Pancreas (tissue), 10 donors: ENCODE measurements at regions not wholly inside any gene's neighbourhood (a gene's known extent, or its start where the extent isn't known, plus 50 kb on each side); places are given as distances from the start of the nearest gene placed in this dataset.

Experiments used
- ATAC-seq, 4 donors: fragments of 200-7000 bp; cut with Tn5 transposase; one replicate each; pipeline versions ENCODE4 v1.8.0 to v1.9.1; 2020; ENCODE audit warnings: mild to moderate bottlenecking in 4 of 4, moderate library complexity in 4 of 4
- DNase-seq, 6 donors: peaks; one replicate each; pipeline ENCODE4 v3.0.0-alpha.2; 2020
- FAIRE-seq: peaks from 2 replicates; lab custom pipeline; 2012; peaks lifted over from hg19 to GRCh38; lab: Jason Lieb, UNC
- H3K27ac ChIP-seq, 4 donors: fragments of 200-600 bp; sonication (generic); 1 replicate in 3 of 4; 2 replicates in 1 of 4; pipeline versions ENCODE4 v1.5.0 to v1.8.0; 2020
- H3K27me3 ChIP-seq, 4 donors: fragments of 200-600 bp; one replicate each; pipeline ENCODE4 v1.8.0; 2021
- H3K36me3 ChIP-seq, 3 donors: fragments of 200-600 bp; sonication (generic) in 1 of 3; one replicate each; pipeline versions ENCODE4 v1.5.0 to v1.8.0; 2020 to 2021
- H3K4me1 ChIP-seq, 3 donors: fragments of 200-600 bp; one replicate each; pipeline ENCODE4 v1.8.0; 2021
- H3K4me3 ChIP-seq, 4 donors: fragments of 200-600 bp; sonication (generic) in 2 of 4; one replicate each; pipeline versions ENCODE4 v1.5.0 to v1.8.0; 2020 to 2021
- H3K9me3 ChIP-seq, 4 donors: fragments of 200-600 bp; one replicate each; pipeline ENCODE4 v1.8.0; 2021
- WGBS, 2 donors: extraction: QIAGEN DNeasy Blood & Tissue Kit; methylation state at CpG; one replicate each; pipeline ENCODE4 v1.1.7; 2013; 5-methylcytosine and 5-hydroxymethylcytosine counted together
- intact Hi-C, 3 donors: fragments of 100-400 bp; cut with DNase I; formaldehyde crosslinking; loops; one replicate each; pipeline versions ENCODE4 v1.11.1 to v1.14.2; 2022
- TF ChIP-seq, protein P1 (sequence below), 4 donors: fragments of 200-600 bp; sonication (generic) in 3 of 4; IDR thresholded peaks; one replicate each; pipeline versions ENCODE4 v1.5.0 to v1.8.0; 2021; ENCODE audit warnings: antibody characterized with exemption in 4 of 4
- donor health status: healthy with polysubstance abuse.
- donor health status: DM: no; HTN: no; CAD: no; lungs with moderate emphysema.
- donor health status: DM: no; HTN: no; CAD: no.
- donor health status: control.
- donor health status: control.
- donor health status: Bipolar disorder and iron deficiency.
- donor health status: DM: yes; HTN: yes; CAD: no.
- donor health status: DM: no; HTN: no; CAD: no.
- donor health status: DM: no; HTN: no; CAD: no.
- donor health status: DM: yes; HTN: yes; CAD: no.

DNA sequence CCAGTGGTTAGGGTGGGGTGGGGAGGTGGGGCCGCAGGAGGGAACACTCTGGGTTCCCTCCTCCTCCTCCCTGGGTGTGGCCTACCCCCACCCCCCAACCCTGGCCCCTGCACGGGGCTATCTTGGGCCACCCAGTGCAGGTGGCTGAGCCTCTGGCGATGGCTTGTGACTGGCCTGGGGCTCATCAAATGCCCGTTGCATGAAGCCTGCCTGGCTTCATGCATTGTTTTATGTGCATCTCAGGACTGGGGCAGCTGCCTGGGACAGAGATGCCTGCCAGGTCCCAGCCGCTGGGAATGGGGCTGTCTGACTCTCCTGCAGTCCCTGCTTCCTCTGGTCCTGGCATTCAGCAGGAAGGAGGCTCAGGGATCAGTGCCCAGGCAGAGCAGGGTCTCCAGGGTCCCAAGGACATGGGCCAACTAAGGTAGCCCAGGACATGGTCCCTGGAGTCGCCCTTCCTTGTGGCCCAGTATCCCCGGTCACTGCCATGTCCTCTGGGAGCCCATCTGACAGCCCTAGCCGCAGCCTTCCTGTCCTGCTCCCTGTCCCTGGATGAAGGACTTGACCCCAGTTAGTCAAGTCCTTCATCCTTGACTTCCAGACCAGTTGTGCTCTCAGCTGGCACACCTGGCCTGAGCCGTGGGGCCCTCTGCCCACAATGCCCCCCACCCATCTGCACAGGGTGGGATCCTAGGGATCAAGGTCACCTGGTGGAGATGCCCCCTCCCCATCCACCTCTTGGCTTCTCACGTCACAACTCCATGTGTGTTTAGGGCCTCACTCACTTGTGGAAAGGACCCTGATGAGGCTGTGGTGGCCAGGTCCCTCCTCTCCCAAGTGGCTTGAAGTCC lies 112.1 kb upstream of the FGF3 start:
- H3K27ac ChIP-seq: no peak overlapping the region
- TF ChIP-seq, protein P1, sequence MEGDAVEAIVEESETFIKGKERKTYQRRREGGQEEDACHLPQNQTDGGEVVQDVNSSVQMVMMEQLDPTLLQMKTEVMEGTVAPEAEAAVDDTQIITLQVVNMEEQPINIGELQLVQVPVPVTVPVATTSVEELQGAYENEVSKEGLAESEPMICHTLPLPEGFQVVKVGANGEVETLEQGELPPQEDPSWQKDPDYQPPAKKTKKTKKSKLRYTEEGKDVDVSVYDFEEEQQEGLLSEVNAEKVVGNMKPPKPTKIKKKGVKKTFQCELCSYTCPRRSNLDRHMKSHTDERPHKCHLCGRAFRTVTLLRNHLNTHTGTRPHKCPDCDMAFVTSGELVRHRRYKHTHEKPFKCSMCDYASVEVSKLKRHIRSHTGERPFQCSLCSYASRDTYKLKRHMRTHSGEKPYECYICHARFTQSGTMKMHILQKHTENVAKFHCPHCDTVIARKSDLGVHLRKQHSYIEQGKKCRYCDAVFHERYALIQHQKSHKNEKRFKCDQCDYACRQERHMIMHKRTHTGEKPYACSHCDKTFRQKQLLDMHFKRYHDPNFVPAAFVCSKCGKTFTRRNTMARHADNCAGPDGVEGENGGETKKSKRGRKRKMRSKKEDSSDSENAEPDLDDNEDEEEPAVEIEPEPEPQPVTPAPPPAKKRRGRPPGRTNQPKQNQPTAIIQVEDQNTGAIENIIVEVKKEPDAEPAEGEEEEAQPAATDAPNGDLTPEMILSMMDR (IDR thresholded peaks at IDR 0.05): no peak
- no peaks in the 10 kb centered on the region for H3K4me1 ChIP-seq
- no peaks in the 10 kb centered on the region for H3K9me3 ChIP-seq
- no peaks in the 10 kb centered on the region for H3K27me3 ChIP-seq
- H3K4me3 ChIP-seq: no peak overlapping the region
- intact Hi-C loops: no loop called here
- 58 to 67% methylated on average over 10 of the region's 10 CpGs for WGBS, 2 donors
- ATAC-seq (no peak), DNase-seq (peak in 1 of 6 donors; percentile 42), FAIRE-seq (no peak)
- H3K36me3 ChIP-seq: no peaks in the 10 kb centered on the region

DNA sequence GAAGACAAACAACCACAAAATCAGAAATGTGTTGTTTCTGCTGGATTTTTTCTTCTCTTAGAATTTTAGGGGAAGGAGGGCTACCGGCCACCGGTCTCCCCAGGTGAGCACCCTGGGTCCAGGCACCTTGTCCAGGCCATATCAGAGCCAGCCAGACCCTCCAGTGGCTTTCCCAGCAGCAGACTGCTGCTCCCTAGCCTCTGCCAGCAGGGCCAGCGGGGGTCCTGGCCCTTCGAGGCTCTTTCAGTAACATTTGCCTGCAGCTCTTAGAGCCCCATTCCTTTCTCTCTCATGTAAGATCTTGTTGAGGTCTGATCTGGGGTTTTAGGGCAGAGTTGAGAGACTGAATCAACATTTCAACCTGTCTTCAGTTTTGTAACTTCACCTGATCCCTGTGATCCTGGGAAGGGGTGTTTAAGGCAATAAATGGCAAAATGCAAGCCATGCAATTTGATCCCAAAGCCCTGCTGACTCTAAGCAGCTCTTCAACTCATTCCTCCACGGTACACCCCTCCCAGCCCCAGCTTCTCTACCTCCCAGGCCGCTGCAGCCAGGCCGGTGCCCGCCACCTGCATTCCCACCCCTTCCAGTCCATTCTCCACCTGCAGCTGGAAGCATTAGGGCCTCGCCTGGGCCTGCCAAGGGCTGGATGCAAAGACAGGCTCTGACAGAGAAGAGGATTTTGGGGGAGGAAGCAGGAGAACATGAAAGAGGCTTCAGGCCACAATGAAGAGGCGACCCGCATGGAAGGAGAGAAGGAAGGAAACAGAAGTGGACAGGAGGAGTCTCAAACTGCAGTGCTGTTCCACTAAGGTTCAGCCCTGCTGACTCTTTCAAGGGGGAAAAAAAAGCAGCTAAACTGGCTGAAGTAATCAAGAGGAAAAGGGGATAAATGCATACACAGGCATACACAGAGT lies 113.0 kb upstream of the FGF3 start:
- whole genome bisulfite sequencing, 2 donors: 74 to 76% methylated on average over 11 of the region's 11 CpGs
- FAIRE-seq: no peak

DNA sequence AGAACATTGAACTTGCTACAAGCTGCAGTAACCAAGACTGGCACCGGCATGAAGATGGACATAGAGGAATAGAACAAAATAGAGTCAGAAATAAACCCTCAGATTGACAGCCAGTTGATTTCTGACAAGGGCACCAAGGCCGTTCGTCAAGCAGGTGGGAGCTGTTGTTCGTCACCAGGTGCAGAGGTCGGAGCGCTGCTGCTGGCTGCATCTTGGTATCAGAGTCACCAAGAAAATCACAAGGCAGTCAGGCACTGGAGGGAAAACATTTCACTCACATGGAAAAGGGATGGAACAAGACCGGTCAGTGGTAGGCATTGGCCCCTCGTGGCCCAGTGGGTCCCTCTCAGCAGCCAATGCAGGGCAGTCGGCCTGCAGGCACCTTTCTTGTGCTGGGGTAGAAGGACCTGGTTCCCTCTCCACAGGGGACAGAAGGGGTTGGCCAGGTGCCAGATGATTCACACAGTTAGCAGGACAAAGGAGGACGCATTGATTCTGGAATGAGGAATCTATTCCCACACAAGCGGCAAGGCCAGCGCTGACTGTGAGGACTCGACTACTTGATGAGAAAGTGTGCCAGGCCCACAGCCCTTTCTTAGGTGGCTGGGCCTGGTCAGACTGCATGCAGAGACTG lies 115.8 kb upstream of the FGF3 start:
- Histone ChIP-seq H3K9me3 (no peaks in the 10 kb centered on the region), H3K4me1 (no peaks in the 10 kb centered on the region), H3K36me3 (no peaks in the 10 kb centered on the region), H3K27me3 (no peaks in the 10 kb centered on the region), H3K27ac (no peak overlapping the region), H3K4me3 (no peak overlapping the region)
- DNase-seq (peak in 2 of 6 donors; percentile 31 to 55), FAIRE-seq (no peak), ATAC-seq (no peak)
- TF ChIP-seq, protein P1 (IDR thresholded peaks at IDR 0.05): no peak
- WGBS, 2 donors: 73 to 74% methylated on average over 13 of the region's 13 CpGs
- intact Hi-C loops: no loop called here

More for the DNA sequence above, 113.0 kb upstream of the FGF3 start:
- Histone ChIP-seq H3K36me3 (no peaks in the 10 kb centered on the region), H3K4me1 (no peaks in the 10 kb centered on the region), H3K27ac (no peak overlapping the region), H3K9me3 (no peaks in the 10 kb centered on the region), H3K27me3 (no peaks in the 10 kb centered on the region), H3K4me3 (no peak overlapping the region)
- TF ChIP-seq, protein P1 (IDR thresholded peaks at IDR 0.05): no peak
- intact Hi-C loops: no loop called here
- DNase-seq: peak in 2 of 6 donors; percentile 14 to 38
- no peak for ATAC-seq

DNA sequence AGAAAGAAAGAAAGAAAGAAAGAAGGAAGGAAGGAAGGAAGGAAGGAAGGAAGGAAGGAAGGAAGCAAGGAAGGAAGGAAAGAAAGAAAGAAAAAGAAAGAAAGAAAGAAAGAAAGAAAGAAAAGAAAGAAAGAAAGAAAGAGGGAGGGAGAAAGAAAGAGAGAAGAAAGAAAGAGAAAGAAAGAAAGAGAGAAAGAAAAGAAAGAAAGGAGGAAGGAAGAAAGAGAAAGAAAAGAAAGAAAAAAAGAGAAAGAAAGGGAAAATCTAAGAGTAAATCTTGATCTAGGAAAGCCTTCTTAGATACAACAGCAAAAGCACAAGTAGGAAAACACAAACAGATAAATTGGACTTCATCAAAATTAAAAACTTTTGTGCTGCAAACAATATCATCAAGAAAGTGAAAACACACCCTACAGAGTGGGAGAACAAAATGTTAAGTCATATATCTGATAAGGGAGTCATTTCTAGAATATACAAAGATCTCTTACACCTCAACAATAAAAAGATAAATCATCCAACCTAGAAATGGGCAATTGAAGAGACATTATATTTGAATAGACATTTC lies 116.8 kb upstream of the FGF3 start:
- TF ChIP-seq, protein P1 (IDR thresholded peaks at IDR 0.05): no peak
- Histone ChIP-seq H3K4me1 (no peaks in the 10 kb centered on the region), H3K4me3 (no peak overlapping the region), H3K9me3 (no peaks in the 10 kb centered on the region), H3K27ac (no peak overlapping the region), H3K36me3 (no peaks in the 10 kb centered on the region), H3K27me3 (no peaks in the 10 kb centered on the region)
- no peak for ATAC-seq
- no peak for DNase-seq
- FAIRE-seq: no peak
- intact Hi-C loops: no loop called here
